HL-60 (cell line): ENCODE measurements at regions not wholly inside any gene's neighbourhood (a gene's known extent, or its start where the extent isn't known, plus 50 kb on each side); places are given as distances from the start of the nearest gene placed in this dataset.

Experiments
- POLR2AphosphoS5 ChIP-seq: IDR thresholded peaks from 2 replicates; pipeline ENCODE4 v1.6.1; 2012; ENCODE audit warnings: low read depth
- TF ChIP-seq, protein P1 (sequence below): IDR thresholded peaks from one replicate; pipeline ENCODE4 v1.5.1; 2011; ENCODE audit warnings: low read length, control low read depth, inconsistent platforms; ENCODE audit not compliant: insufficient read depth

DNA sequence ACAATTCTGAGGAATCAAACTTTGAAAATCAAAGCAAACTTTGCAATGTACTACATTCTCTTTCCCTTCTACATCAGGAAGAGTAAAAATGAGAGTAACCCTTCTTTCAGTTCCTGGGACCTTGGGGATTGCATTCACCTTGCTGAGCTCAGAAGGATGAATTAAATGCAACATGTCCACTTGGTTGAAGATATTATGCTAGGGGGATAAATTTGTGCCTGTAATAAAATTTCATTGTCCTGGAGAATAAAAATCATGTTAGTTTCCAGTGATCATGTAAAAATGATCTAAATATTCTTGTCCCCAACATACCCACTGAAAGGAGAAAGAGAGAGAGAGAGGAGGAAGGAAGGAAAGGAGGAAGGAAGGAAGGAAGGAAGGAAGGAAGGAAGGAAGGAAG is 587.1 kb upstream of the NEGR1 start:
- TF ChIP-seq POLR2AphosphoS5: no peak
- TF ChIP-seq, protein P1, sequence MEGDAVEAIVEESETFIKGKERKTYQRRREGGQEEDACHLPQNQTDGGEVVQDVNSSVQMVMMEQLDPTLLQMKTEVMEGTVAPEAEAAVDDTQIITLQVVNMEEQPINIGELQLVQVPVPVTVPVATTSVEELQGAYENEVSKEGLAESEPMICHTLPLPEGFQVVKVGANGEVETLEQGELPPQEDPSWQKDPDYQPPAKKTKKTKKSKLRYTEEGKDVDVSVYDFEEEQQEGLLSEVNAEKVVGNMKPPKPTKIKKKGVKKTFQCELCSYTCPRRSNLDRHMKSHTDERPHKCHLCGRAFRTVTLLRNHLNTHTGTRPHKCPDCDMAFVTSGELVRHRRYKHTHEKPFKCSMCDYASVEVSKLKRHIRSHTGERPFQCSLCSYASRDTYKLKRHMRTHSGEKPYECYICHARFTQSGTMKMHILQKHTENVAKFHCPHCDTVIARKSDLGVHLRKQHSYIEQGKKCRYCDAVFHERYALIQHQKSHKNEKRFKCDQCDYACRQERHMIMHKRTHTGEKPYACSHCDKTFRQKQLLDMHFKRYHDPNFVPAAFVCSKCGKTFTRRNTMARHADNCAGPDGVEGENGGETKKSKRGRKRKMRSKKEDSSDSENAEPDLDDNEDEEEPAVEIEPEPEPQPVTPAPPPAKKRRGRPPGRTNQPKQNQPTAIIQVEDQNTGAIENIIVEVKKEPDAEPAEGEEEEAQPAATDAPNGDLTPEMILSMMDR: no peak
